ENCODE measurements at regions not wholly inside any gene's neighbourhood (a gene's known extent, or its start where the extent isn't known, plus 50 kb on each side); places are given as distances from the start of the nearest gene placed in this dataset.

DNA sequence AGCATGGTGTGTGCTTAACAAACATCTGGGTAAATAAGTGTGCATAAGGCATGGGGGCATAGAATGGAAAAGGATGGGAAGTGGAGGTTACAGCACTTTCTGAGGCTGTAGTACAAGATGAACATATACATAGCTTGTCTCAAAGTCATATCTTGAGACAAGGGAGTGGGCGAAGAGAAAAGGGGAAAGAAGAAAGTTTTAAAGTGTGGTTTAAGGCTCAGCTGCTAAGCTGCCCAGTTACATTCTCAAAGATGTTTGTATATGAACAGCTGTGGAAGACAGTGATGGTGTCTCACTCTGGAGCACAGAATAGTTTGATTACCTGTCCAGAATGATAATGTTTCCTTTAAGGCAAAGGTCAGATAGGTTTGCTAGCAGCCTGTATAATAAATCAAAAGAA lies 61.9 kb upstream of the LANCL2 start (continued):
- TF ChIP-seq, protein P1, sequence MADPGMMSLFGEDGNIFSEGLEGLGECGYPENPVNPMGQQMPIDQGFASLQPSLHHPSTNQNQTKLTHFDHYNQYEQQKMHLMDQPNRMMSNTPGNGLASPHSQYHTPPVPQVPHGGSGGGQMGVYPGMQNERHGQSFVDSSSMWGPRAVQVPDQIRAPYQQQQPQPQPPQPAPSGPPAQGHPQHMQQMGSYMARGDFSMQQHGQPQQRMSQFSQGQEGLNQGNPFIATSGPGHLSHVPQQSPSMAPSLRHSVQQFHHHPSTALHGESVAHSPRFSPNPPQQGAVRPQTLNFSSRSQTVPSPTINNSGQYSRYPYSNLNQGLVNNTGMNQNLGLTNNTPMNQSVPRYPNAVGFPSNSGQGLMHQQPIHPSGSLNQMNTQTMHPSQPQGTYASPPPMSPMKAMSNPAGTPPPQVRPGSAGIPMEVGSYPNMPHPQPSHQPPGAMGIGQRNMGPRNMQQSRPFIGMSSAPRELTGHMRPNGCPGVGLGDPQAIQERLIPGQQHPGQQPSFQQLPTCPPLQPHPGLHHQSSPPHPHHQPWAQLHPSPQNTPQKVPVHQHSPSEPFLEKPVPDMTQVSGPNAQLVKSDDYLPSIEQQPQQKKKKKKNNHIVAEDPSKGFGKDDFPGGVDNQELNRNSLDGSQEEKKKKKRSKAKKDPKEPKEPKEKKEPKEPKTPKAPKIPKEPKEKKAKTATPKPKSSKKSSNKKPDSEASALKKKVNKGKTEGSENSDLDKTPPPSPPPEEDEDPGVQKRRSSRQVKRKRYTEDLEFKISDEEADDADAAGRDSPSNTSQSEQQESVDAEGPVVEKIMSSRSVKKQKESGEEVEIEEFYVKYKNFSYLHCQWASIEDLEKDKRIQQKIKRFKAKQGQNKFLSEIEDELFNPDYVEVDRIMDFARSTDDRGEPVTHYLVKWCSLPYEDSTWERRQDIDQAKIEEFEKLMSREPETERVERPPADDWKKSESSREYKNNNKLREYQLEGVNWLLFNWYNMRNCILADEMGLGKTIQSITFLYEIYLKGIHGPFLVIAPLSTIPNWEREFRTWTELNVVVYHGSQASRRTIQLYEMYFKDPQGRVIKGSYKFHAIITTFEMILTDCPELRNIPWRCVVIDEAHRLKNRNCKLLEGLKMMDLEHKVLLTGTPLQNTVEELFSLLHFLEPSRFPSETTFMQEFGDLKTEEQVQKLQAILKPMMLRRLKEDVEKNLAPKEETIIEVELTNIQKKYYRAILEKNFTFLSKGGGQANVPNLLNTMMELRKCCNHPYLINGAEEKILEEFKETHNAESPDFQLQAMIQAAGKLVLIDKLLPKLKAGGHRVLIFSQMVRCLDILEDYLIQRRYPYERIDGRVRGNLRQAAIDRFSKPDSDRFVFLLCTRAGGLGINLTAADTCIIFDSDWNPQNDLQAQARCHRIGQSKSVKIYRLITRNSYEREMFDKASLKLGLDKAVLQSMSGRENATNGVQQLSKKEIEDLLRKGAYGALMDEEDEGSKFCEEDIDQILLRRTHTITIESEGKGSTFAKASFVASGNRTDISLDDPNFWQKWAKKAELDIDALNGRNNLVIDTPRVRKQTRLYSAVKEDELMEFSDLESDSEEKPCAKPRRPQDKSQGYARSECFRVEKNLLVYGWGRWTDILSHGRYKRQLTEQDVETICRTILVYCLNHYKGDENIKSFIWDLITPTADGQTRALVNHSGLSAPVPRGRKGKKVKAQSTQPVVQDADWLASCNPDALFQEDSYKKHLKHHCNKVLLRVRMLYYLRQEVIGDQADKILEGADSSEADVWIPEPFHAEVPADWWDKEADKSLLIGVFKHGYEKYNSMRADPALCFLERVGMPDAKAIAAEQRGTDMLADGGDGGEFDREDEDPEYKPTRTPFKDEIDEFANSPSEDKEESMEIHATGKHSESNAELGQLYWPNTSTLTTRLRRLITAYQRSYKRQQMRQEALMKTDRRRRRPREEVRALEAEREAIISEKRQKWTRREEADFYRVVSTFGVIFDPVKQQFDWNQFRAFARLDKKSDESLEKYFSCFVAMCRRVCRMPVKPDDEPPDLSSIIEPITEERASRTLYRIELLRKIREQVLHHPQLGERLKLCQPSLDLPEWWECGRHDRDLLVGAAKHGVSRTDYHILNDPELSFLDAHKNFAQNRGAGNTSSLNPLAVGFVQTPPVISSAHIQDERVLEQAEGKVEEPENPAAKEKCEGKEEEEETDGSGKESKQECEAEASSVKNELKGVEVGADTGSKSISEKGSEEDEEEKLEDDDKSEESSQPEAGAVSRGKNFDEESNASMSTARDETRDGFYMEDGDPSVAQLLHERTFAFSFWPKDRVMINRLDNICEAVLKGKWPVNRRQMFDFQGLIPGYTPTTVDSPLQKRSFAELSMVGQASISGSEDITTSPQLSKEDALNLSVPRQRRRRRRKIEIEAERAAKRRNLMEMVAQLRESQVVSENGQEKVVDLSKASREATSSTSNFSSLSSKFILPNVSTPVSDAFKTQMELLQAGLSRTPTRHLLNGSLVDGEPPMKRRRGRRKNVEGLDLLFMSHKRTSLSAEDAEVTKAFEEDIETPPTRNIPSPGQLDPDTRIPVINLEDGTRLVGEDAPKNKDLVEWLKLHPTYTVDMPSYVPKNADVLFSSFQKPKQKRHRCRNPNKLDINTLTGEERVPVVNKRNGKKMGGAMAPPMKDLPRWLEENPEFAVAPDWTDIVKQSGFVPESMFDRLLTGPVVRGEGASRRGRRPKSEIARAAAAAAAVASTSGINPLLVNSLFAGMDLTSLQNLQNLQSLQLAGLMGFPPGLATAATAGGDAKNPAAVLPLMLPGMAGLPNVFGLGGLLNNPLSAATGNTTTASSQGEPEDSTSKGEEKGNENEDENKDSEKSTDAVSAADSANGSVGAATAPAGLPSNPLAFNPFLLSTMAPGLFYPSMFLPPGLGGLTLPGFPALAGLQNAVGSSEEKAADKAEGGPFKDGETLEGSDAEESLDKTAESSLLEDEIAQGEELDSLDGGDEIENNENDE (IDR thresholded peaks at IDR 0.05; ENCODE audit: insufficient replicate concordance, low read length) = no peak
- TF ChIP-seq BACH1 (IDR thresholded peaks at IDR 0.05; ENCODE audit: low read length) (no peak), SIRT6 (IDR thresholded peaks at IDR 0.05; ENCODE audit: low read length) (no peak), HDAC6 (IDR thresholded peaks at IDR 0.05; ENCODE audit: low read depth, low read length) (no peak), FOSL1 (IDR thresholded peaks at IDR 0.05; ENCODE audit: insufficient read depth, low read depth, low read length) (no peak), CREB1 (IDR thresholded peaks at IDR 0.05) (no peak), SRF (IDR thresholded peaks at IDR 0.05; ENCODE audit: low read depth, low read length) (no peak), RAD21 (IDR thresholded peaks at IDR 0.05 in 1 of 2, conservative IDR thresholded peaks at IDR 0.05 in 1 of 2; ENCODE audit: low read depth in 2 of 2, low read length in 2 of 2) (no peak)
- TF ChIP-seq, protein P2, sequence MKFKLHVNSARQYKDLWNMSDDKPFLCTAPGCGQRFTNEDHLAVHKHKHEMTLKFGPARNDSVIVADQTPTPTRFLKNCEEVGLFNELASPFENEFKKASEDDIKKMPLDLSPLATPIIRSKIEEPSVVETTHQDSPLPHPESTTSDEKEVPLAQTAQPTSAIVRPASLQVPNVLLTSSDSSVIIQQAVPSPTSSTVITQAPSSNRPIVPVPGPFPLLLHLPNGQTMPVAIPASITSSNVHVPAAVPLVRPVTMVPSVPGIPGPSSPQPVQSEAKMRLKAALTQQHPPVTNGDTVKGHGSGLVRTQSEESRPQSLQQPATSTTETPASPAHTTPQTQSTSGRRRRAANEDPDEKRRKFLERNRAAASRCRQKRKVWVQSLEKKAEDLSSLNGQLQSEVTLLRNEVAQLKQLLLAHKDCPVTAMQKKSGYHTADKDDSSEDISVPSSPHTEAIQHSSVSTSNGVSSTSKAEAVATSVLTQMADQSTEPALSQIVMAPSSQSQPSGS (IDR thresholded peaks at IDR 0.05; ENCODE audit: low read length) = no peak
- TF ChIP-seq, protein P3, sequence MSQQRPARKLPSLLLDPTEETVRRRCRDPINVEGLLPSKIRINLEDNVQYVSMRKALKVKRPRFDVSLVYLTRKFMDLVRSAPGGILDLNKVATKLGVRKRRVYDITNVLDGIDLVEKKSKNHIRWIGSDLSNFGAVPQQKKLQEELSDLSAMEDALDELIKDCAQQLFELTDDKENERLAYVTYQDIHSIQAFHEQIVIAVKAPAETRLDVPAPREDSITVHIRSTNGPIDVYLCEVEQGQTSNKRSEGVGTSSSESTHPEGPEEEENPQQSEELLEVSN (IDR thresholded peaks at IDR 0.05) = no peak

All from H1 (cell line).